GM12891 (cell line): ENCODE measurements at regions not wholly inside any gene's neighbourhood (a gene's known extent, or its start where the extent isn't known, plus 50 kb on each side); places are given as distances from the start of the nearest gene placed in this dataset.

ENCODE experiments used
- PAX5 ChIP-seq: IDR thresholded peaks from 2 replicates; pipeline ENCODE4 v1.6.1; 2011; ENCODE audit warnings: low read length, moderate library complexity, mild to moderate bottlenecking; ENCODE audit not compliant: insufficient read depth, severe bottlenecking
- POLR2A ChIP-seq: IDR thresholded peaks from 2 replicates; pipeline ENCODE4 v1.6.1; 2011; ENCODE audit warnings: low read depth, low read length, control low read depth
- POLR2AphosphoS5 ChIP-seq: IDR thresholded peaks from 2 replicates; pipeline ENCODE4 v1.6.1; 2011; ENCODE audit warnings: low read depth, low read length, control low read depth
- TAF1 ChIP-seq: IDR thresholded peaks from 2 replicates; pipeline ENCODE4 v1.6.1; 2011; ENCODE audit warnings: low read depth, low read length, control low read depth

DNA sequence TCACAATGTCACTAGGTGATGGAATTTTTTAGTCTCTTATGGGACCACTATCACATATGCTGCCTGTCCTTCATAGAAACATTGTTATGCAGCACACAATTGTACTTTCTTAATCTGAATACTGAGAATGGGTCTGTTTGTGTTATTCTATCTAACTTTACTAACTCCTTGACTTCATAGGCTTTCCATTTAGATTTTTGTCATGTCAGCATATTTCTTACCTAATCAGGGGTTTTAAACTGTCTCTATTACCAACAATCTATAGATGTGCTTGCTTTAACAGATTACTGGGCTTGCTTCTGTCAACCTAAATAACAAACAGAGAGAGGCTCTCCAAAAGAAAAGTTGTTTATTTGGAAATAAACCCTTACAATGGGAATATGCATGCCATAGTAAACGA, 289.6 kb upstream of the ZNF804A start:
- TF ChIP-seq POLR2A, result no peak
- TF ChIP-seq TAF1, result no peak
- TF ChIP-seq POLR2AphosphoS5, result no peak
- TF ChIP-seq PAX5, result no peak
